Pons (tissue), 1 donor: ENCODE measurements at regions not wholly inside any gene's neighbourhood (a gene's known extent, or its start where the extent isn't known, plus 50 kb on each side); places are given as distances from the start of the nearest gene placed in this dataset.
"Not testable (repeated sequence)": the region's sequence is repeated elsewhere in the genome, so short reads cannot be mapped to it uniquely, and the experiment has no call there.

Experiments used
- DNase-seq: peaks from one replicate; pipeline ENCODE4 v3.0.0-alpha.2; 2016; ENCODE audit warnings: low spot score

DNA sequence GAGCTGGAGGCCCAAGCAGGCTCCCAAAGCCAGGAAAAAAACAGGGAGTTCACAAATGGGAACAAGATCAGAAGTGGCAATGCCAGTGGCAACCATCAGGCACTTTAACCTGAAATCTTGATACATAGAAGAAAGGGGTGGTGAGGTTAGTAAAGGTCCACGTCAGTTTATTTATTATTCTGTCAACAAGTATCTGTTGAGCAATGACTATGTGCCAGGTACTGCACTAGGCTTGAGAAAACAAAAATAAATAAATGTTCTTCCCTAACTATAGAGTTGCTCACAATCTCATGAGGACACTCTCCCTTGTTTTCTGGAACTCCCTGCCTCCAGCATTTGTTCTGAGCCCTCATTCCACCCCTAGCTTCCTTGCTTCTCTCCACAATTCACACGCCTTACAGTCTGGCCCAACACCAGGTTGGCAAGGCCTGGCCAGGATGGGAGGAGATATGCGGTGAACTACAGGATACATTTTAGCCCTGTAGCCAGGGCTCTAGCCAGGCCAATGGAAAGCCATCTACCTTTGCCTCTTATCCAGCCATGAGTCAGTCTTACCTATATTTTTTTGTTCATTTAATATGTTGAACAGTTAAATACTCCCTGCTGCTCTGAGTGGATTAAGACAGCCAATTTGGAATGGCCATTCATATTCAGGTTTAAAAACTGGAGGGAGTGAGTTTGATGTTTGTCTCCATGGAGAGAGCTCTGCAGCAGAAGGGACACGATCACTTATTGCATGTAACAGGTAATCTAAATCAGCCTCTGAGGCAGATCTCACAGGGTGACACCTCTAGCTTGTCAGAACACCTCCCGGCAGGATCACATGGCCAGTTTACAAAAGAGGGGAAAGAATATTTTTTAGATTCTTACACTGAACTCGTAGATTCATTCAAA lies 161.9 kb upstream of the ATP11B start:
- no peak for DNase-seq

DNA sequence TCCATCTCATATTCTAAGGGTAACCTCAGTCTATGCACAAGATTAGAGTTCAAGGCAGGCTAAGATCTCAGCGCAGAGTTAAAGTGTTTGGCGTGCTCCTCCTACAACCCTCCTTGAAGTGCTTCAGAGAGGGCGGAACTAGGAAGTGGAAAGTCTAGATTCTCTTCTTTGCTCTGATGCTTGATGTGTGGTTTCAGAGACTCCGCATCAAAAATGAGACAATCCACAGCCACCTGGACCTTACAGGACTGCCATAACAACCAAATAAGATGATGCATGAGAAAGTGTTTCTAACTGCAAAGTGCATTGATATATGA lies 161.3 kb upstream of the ATP11B start:
- DNase-seq: no peak

DNA sequence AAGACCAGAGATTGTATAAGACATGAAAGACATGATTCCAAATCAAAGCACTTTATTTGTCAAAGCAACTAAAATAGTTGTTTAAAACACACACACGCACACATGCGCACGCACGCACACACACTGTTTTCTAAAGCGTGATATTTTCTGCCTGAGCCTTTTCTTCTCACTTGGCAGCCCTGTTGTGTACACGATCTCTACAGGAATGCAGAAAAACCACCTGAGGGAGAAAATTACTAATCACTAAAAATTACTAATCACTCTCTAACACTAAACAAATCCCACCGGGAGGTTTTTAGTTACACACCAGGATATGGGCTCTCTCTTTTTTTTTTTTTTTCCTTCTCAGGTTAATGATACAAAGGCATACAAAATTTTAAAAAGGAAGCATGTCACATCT lies 160.1 kb upstream of the ATP11B start:
- no peak for DNase-seq

DNA sequence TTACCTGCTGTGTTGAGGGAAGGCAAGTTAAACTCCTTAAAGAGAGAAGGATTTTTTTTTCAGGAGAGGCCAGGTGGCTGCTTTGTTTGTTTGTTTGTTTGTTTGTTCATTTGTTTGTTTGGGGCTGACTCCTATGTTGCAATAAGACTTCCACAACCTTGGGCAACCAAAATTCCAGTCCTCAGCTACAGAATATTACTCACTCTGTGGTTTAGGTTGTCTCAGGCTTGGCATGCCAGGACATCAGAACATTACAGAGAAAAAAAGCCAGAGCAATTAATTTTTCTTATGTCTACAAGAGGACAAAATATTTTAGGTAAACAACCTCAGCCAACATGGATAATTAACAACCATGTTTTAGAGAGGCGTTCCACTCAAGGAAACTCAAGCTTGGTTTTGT lies 156.7 kb upstream of the ATP11B start:
- no peak for DNase-seq

DNA sequence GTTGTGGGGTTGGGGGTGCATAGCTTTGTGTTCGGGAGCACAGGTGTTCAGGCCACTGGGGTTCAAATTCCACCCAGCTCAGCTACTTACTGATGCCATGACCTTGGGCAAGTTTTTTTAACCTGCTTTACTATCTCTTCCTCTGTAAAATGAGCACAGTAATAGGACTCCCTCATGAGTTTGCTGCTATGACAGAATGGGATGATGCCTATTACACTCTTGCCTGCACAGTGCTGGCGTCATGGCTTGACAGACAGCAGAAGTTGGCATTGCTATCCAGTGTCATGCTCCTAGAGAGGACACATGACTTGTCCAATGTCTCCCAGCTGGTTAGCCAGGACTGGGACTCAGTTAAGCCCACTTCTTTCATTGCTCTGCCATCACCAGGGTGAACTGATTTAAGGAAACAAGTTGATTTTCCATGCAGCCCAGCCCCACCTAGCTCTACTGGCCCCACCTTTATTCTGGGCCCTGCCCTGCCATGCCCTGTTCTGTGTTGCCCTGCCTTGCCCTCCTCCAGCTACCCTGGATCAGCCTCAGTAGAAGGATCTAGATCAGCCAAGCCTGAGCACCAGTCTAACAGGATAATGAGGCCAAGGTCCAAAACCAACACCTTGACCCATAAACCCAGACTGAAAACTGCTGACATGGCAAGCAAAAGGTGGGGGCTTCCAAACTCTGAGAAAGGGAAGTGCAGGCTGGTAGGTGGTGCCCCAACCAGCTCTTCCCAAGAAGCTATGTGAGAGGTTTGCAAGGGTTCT lies 155.8 kb upstream of the ATP11B start:
- DNase-seq: no peak

DNA sequence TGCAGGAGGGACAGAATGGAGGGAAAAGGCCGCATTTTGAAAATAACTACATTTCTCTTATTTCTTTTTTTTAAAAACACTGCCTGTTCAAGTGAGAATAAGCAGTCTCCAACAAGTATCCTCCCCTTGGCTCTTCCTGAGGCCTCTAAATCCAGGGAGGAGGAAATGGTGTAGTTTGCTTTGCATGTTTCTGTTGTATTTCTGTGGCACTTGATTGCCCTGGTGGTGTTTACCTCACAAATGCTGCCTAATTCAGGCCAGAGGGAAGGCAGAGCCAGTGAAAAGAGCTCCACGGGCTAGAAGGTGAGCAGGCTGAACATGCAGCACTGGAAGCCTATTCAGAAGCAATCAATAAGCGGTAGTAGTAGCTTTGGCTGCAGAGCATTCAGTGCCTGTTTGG lies 149.3 kb upstream of the ATP11B start:
- DNase-seq: no peak

DNA sequence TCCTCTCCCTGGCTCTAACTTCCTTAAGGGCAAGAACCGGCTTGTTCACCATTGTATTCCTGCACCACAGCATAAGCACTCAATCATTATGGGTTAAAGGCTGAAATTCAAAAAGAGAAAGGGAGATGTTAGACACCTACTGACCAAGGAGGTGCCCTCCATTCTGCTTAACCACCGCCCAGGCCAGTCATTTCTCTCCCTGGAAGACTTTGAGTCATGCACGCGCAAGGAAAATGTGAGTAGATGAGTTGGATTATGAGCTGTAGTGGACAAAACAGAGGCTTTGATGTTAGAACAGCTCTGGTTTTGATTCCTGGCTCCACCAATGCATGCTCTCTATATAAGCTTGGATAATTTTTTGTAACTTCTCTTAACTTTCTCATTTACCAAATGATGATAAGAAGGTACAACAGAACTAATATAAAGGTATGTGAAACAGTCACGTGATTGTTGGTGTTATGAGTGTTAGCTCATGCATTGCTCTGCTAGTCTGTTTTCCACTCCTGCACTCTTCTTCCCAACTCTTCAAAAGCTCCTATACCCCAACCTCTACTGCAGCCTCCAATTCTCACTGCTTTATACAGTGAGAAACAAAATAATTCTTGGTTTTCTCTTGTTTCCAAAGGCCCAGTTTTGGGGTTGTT lies 148.4 kb upstream of the ATP11B start:
- no peak for DNase-seq

DNA sequence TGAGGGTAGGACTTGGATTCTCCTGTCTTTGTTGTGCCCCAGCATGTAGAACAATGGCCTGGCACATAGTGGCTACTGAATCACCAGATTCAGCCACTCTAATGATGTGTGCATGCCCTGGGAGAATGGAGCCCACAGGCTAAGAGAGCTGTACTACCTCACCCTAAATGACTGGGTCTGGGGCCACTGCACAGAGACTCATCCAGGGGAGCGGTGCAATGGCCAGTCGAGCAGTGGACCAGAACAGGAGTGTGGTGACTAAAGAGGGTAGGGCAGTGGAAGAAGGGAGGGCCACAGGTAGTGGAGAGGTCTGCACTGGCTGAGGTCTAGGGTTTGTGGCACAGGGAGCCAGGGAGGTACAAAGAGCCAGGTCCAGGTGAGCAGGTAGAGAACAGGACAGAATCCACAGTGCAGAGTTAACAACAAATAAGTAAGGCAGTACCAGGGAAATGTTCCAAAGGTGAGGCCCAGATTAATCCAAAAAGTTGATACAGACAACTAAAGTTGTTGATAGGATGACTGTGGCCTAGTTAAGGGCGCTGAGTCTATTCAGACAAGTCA lies 142.7 kb upstream of the ATP11B start:
- no peak for DNase-seq

DNA sequence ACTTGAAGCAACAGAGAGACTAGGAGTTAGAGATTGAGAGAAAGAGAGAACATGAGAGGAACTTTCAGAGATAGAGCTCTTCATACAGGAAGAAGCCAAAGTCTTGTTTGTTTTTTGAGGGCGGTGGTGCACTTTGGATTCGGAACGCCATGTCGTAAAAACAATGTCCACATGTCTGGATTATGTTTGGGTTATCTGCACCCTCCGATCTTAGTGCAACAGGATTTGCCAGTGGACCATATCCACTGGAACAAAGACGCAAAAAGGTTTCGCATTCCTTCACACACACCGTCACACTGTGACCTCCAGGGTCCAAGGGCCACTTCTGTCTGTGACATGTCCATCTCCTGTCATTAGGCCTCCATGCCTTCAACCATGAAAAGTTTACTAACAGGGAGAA lies 141.8 kb upstream of the ATP11B start:
- DNase-seq: no peak

DNA sequence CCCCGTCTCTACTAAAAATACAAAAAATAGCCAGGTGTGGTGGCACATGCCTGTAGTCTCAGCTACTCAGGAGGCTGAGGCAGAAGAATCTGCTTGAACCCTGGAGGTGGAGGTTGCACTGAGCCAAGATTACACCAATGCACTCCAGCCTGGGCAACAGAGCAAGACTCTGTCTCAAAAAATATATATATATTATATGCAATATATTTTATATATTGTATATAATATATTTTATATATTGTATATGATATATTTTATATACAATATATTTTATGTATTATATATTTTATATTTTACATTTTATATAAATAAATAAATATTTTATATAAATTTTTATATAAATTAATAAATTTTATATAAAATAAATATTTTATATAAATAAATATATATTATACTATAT lies 140.2 kb upstream of the ATP11B start:
- not testable (repeated sequence) for DNase-seq

DNA sequence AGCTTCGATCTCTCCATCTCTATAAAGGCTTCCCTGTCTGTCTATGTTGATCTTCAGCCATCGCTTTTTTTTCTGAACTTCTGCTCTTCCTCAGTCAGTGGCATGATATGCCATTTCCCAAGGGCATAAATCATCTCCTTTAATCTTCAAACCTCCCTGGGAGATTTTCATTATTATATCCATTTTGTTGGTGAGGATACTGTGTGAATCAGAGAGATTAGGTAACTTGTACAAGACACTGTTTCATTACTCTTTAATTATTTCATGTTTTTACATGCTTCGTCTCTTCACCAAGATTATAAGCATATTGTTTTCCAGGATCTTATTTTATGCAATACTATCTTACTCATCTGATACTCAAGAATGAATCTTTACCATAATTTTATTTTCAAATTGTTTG lies 124.8 kb upstream of the ATP11B start:
- DNase-seq: no peak

DNA sequence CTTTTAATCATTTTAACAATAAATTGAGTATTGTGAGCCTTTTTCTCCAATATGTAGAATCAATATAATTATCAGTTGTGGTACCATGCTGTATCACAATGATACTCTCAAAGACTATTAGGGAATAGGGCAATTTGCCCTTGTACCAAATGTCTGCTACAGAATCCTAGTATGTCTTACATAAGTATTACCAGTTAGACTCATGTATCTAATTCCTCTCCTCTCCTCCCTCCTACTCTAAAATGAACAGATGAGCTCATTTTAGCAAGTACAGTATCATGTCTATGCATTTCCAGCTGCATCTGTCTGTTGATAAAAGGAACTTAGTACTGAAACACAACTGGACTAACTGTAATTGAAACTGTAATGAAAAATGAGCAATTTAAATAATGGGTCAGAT lies 124.3 kb upstream of the ATP11B start:
- no peak for DNase-seq

DNA sequence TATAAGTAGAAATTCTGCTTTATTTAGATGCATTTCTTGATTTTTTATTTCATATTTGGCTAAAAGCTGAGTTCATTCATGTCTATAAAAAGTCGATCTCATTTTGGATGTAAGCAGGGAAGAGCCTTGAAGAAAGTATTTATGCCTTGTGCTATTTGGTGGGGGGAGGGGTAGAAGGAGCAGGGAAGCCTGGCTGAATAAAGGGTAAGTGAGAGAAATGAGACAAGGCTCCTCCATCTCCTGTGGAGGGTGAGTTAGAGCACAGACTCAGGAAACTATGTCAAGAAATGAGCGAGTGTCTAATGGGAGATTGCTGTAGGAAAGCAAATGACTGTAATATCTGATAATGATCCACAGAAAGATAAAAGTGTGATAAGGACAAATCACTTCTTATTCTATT lies 121.8 kb upstream of the ATP11B start:
- peak; percentile 3 for DNase-seq

DNA sequence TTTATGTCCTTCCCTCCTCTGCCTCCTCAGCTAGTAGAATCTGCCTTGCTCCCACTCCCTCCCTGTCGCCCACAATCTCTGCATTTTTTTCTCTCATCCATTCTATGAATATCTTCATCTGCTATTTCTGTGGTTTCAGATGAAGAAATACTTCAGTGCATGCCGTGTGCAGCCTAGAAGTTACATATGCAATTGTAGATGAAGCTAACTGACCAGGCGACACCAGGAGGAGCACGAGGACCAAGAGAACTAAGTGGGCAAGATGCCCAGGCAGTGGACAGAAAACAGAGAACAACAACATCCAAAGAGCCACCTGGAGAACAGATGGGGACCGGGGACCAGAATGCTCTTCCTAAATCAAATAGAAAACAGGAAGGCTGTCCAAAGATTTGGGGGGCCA lies 121.4 kb upstream of the ATP11B start:
- DNase-seq: peak; percentile 80

DNA sequence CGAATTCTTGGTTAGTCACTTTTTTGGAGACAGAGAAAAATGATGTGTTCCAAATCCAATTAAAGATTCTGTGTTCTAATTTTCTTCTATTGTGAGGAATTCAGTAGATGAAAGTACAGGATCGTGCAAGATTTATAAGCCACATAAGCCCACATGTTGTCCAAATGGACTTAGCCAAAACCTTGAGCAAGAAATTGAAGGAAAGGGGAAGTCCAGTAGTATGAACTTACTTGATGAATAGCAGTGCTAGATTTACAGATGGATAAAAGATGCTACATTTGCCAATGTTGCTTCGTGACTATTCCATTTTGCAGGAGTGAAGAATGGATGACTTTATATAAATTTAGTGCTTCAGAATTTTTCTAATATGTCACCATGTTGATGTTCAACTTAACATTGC lies 120.0 kb upstream of the ATP11B start:
- no peak for DNase-seq

DNA sequence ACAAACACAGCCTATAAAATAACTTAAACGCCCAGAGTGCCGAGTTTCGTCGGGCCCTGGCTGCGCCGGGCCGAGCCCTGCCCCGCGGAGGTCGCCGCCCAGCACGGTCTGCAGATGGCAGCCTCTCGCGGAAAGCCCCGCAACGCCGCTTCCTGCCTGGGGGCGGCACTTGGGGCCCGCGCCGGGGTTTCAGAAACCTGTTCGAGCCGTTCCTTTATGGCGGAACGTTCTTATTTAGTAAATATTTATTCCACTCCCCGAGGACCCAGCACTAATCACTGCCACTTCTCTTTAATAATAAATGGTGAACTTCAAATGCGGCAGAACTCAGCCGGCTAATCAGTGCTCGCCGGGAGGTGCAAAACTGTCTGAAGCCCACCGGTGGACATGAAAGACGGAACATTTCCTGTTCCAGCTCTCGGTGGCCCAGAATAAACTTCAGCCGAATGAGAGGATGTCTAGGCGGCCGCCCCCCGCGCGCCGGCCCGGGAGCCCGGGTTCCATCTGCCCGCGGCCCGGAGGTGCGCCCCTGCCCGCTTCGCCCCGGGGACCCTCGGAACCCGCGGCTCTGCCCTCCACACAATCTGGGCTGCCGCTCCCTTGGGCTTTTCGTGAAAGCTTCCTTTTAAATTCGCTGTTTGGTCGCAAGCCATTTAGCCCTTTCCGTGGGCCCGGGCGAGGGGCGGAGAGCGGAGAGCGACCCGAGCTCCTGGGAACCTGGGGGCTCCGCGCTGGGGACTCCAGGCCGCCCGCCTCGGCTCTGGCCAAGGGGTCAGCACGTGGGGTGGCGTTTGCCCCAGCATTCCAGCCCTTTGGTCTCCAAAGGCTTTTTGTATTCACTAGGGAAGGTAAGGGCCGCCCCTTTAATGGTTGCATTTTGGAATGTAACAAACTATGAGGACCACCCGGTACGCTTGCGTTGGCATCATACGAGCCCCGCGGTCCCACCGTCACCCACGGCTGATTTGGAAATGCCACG lies 110.8 kb upstream of the ATP11B start:
- no peak for DNase-seq

DNA sequence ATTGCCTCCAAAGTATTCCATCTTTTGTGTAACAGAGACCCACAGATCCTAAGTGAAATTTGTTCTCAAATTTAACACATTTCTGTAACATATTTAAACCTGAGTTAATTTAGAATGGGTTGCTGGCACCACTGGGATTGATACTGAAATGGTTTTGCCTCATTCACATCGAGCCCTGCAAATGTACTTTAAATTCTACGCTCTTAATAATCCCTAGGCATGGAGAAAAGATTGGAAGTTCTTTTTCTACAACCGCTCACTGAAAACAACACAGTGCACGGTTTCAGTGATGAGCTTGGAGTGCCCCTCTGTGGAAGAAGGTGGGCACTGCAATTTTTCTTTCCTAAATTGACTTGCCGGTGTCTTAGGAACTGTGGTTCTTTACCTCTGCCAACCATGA lies 109.9 kb upstream of the ATP11B start:
- DNase-seq: peak; percentile 93

DNA sequence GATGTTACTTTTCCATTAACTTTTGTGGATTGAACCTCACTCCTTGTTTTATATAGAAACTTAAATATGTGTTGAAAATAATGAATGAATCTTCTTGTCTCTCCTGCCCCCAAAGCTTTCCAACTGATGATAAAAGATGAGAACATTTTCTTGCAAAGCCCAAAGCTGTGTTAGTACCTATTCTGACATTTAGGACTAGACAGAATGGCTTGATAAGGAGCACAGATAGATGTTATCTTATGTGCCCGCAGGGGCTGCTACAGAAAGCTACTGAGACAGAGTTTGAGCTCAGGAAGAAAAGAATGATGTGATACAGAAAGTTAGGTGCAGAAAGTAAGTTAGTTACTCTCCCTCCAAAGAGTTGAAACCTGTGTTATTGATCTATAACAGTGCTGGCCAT lies 109.4 kb upstream of the ATP11B start:
- DNase-seq: no peak

DNA sequence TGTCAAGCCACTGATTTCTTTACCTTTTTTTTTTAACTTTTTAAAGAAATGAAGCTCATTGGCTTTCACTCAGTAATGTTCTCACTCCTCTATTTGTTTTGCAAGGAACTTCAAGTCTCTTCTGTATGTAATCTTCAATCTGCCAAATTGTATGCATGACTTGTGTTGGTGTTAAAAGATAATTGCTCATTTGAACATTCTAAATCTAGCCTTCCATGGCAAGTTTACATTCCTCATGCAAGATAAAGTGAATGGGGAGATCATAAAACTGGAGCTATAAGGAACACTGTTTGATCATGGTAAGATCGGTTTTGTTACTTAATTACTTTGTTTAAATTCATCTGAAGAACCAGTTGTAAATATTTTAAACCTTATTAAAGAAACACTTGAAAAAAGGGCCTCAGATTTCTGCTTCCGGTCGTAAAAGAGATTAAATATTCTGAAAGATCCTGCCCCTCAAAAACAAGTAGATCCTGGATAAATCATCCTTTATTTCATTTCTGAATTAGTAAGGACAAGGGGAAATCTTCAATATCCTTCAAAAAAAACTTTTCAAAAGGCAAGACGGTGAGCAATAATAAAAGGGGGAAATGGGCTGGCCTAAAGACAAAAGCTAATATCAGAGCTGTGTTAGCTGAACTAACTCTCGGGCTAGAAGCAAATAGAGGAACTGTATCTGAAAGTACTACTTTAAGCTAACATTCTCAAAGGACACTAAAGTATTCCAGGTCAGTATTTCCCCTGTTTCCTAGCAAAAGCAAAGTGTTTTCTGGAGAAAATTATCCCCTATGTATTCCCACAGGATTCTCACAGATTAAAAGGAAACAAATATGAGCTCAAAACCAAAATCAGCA lies 107.0 kb upstream of the ATP11B start:
- no peak for DNase-seq

DNA sequence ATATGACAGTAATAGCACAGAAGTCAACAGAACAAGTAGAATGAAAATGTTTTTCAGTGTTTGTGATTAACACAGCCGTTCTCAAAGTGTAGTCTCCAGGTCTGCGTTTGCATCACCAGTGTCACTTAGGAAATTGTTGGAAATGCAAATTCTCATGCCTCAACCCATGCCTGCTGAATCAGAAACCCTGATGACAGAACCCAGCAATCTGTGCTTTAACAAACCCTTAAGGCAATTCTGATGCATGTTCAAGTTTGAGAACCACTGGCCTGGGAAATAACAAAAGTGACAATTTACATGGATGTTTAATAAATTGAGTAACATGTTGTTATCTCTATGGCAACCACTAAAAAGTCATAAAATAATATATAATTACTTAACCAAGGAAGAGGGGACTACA lies 103.1 kb upstream of the ATP11B start:
- DNase-seq: no peak

DNA sequence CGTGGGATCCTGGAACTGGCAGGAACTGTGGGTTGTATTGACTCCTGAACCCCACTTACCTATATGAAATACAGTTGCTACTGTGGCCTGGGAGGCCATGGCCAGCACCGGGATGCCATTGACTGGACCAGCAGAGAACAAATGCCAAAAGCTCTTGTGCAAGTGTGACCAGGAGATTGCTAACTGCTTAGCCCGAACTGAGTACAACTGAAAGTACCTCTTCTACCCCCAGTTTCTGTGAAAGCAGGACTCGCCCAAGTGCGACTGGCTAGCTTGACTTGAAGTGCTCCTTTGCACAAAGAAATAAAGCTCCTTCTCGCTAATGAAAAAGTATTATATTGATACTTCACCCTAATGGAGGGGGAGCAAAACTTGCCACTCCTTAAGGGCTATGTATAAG lies 101.3 kb upstream of the ATP11B start:
- DNase-seq: no peak
